GM23338 (cell line): ENCODE measurements at regions not wholly inside any gene's neighbourhood (a gene's known extent, or its start where the extent isn't known, plus 50 kb on each side); places are given as distances from the start of the nearest gene placed in this dataset.

Experiments used
- ATAC-seq: fragments of 200-7000 bp; cut with Tn5 transposase; 3 replicates; pipeline ENCODE4 v1.9.1; 2020
- DNase-seq: peaks from one replicate; pipeline ENCODE4 v3.0.0-alpha.2; 2015; ENCODE audit warnings: low spot score
- H2AFZ ChIP-seq: fragments of 200-600 bp; sonication (generic); 2 replicates; pipeline ENCODE4 v1.8.0; 2016; ENCODE audit warnings: antibody characterized with exemption, mild to moderate bottlenecking, moderate library complexity
- H3F3A ChIP-seq: fragments of 200-600 bp; sonication (generic); replicated peaks from 2 replicates; pipeline ENCODE4 v1.8.0; 2017; ENCODE audit warnings: antibody characterized with exemption, mixed run types, low read depth
- H3K27ac ChIP-seq: fragments of 200-600 bp; sonication (generic); 2 replicates; pipeline ENCODE4 v1.6.1; 2016; ENCODE audit warnings: low read depth
- H3K27me3 ChIP-seq: fragments of 200-600 bp; sonication (generic); 2 replicates; pipeline ENCODE4 v1.8.0; 2016; ENCODE audit warnings: mild to moderate bottlenecking, mixed run types, moderate library complexity; ENCODE audit not compliant: insufficient read depth
- H3K36me3 ChIP-seq: fragments of 200-600 bp; sonication (generic); 2 replicates; pipeline ENCODE4 v1.8.0; 2016; ENCODE audit warnings: mild to moderate bottlenecking; ENCODE audit not compliant: insufficient read depth
- H3K4me1 ChIP-seq: fragments of 200-600 bp; sonication (generic); 2 replicates; pipeline ENCODE4 v1.8.0; 2016; ENCODE audit warnings: mild to moderate bottlenecking, moderate library complexity; ENCODE audit not compliant: insufficient read depth
- H3K4me2 ChIP-seq: fragments of 200-600 bp; sonication (generic); 2 replicates; pipeline ENCODE4 v1.7.1; 2017; ENCODE audit warnings: mixed run types
- H3K4me3 ChIP-seq: fragments of 200-600 bp; sonication (generic); 2 replicates; pipeline ENCODE4 v1.6.1; 2016; ENCODE audit warnings: mixed run types
- H3K79me2 ChIP-seq: fragments of 200-600 bp; sonication (generic); replicated peaks from 2 replicates; pipeline ENCODE4 v1.8.0; 2017; ENCODE audit warnings: mild to moderate bottlenecking; ENCODE audit not compliant: insufficient read depth
- H3K9me2 ChIP-seq: fragments of 200-600 bp; sonication (generic); 2 replicates; pipeline ENCODE4 v1.8.0; 2017; ENCODE audit not compliant: insufficient read depth
- H4K20me1 ChIP-seq: fragments of 200-600 bp; sonication (generic); replicated peaks from 2 replicates; pipeline ENCODE4 v1.8.0; 2017; ENCODE audit warnings: mild to moderate bottlenecking; ENCODE audit not compliant: insufficient read depth
- H3K27ac Mint-ChIP-seq: 2 replicates; pipeline ENCODE4 v1.8.0; 2020; ENCODE audit warnings: inconsistent platforms, mild to moderate bottlenecking, moderate library complexity, mixed read lengths
- H3K27me3 Mint-ChIP-seq: 3 replicates; pipeline ENCODE4 v1.8.0; 2022; ENCODE audit warnings: low read depth, mild to moderate bottlenecking, moderate library complexity, mixed read lengths, inconsistent platforms; ENCODE audit not compliant: insufficient read depth, poor library complexity
- H3K36me3 Mint-ChIP-seq: 3 replicates; pipeline ENCODE4 v1.8.0; 2021; ENCODE audit warnings: low read depth, mild to moderate bottlenecking, inconsistent platforms, moderate library complexity, mixed read lengths
- H3K4me1 Mint-ChIP-seq: 3 replicates; pipeline ENCODE4 v1.8.0; 2020; ENCODE audit warnings: mild to moderate bottlenecking, inconsistent platforms, mixed read lengths
- H3K4me3 Mint-ChIP-seq: 3 replicates; pipeline ENCODE4 v1.8.0; 2021; ENCODE audit warnings: moderate library complexity, mild to moderate bottlenecking, inconsistent platforms, mixed read lengths
- H3K9me3 Mint-ChIP-seq: 3 replicates; pipeline ENCODE4 v1.8.0; 2020; ENCODE audit warnings: moderate library complexity, mild to moderate bottlenecking, inconsistent platforms, mixed read lengths
- CREB1 ChIP-seq: fragments of 250-450 bp; sonication (Bioruptor Pico); IDR thresholded peaks from 2 replicates; pipeline ENCODE4 v1.5.0; 2020; ENCODE audit warnings: low read depth, mild to moderate bottlenecking, moderate library complexity
- EZH2 ChIP-seq: fragments of 200-600 bp; sonication (generic); IDR thresholded peaks from one replicate; pipeline ENCODE4 v1.8.0; 2017; ENCODE audit warnings: antibody characterized with exemption, mild to moderate bottlenecking, low read depth; ENCODE audit not compliant: unreplicated experiment
- JUNB ChIP-seq: IDR thresholded peaks from one replicate; pipeline ENCODE4 v1.6.1; 2016; ENCODE audit warnings: antibody characterized with exemption; ENCODE audit not compliant: unreplicated experiment
- NANOG ChIP-seq: IDR thresholded peaks from 2 replicates; pipeline ENCODE4 v1.6.1; 2016; ENCODE audit warnings: antibody characterized with exemption, borderline replicate concordance
- POLR2AphosphoS5 ChIP-seq: IDR thresholded peaks from 2 replicates; pipeline ENCODE4 v1.6.1; 2016; ENCODE audit warnings: antibody characterized with exemption, low read depth
- STAT1 ChIP-seq: IDR thresholded peaks from one replicate; pipeline ENCODE4 v1.6.1; 2016; ENCODE audit warnings: antibody characterized with exemption; ENCODE audit not compliant: unreplicated experiment
- ZNF114 ChIP-seq: fragments of 250-450 bp; sonication (Bioruptor Pico); IDR thresholded peaks from 2 replicates; pipeline ENCODE4 v1.5.0; 2020; ENCODE audit warnings: mild to moderate bottlenecking, moderate library complexity
- ZNF331 ChIP-seq: fragments of 250-450 bp; sonication (Bioruptor Pico); IDR thresholded peaks from 2 replicates; pipeline ENCODE4 v1.5.0; 2020; ENCODE audit warnings: low read depth, mild to moderate bottlenecking, moderate library complexity
- TF ChIP-seq, protein P1 (sequence below), 2 experiments: fragments of 200-600 bp in 1 of 2; sonication (generic) in 1 of 2; conservative IDR thresholded peaks; 2 replicates each; pipeline versions ENCODE4 v1.5.1 to v1.6.1; 2016 to 2017; ENCODE audit warnings: antibody characterized with exemption in 2 of 2, low read depth in 2 of 2, mild to moderate bottlenecking in 2 of 2, moderate library complexity in 1 of 2
- TF ChIP-seq, protein P2 (sequence below): fragments of 250-450 bp; sonication (Bioruptor Pico); IDR thresholded peaks from 2 replicates; pipeline ENCODE4 v1.5.0; 2020; ENCODE audit warnings: mild to moderate bottlenecking, moderate library complexity
- TF ChIP-seq, protein P3 (sequence below): IDR thresholded peaks from 2 replicates; pipeline ENCODE4 v1.6.1; 2016; ENCODE audit warnings: antibody characterized with exemption
- TF ChIP-seq, protein P4 (sequence below): IDR thresholded peaks from one replicate; pipeline ENCODE4 v1.6.1; 2018; ENCODE audit warnings: antibody characterized with exemption; ENCODE audit not compliant: unreplicated experiment

DNA sequence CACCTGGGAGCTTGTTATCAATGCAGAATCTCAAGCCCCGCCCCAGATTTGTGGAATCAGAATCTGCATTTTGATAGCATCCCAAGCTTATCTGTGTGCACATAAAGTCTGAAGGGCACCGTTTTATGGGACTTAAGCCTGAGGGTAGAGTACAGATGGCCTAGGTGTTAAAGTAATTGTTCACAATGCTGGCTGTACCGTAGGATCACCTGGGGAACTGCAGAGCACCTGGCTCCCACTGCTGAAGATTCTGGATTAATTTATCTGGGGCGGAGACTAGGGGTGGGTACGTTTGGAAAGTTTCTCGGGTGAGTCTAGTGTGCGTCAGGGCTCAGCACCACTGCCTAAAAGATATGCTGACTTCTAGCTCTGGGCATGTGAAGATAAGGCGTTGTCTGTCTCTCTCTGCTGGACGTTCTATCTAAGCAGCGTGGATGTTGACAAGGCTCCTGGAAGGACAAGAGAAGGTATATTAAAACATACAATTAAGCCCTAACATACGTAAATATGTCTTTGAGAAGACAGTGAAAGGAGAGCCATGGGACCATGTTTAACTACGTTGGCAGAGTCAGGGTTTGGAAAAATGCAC is 63.2 kb upstream of the RASGRP1 start:
- Mint-ChIP-seq H3K4me1 (no peaks in the 10 kb centered on the region), H3K36me3 (no peaks in the 10 kb centered on the region), H3K27me3 (peaks cover 3% of the 10 kb centered on the region), H3K4me3 (no peak overlapping the region), H3K27ac (no peak overlapping the region), H3K9me3 (no peaks in the 10 kb centered on the region; the same call in 2 of the 3 replicates)
- Histone ChIP-seq H3K4me1 (no peaks in the 10 kb centered on the region), H3K9me2 (no peaks in the 10 kb centered on the region; the same call in 1 of the 2 replicates), H3K4me3 (no peak overlapping the region), H3K36me3 (no peaks in the 10 kb centered on the region), H3K4me2 (no peak overlapping the region), H3K79me2 (no peaks in the 10 kb centered on the region), H2AFZ (peak overlapping the region; percentile 28; the same call in 1 of the 2 replicates), H4K20me1 (no peaks in the 10 kb centered on the region), H3K27me3 (no peaks in the 10 kb centered on the region), H3K27ac (no peak overlapping the region), H3F3A (no peaks in the 10 kb centered on the region)
- no peak for ATAC-seq
- no peak for DNase-seq
- TF ChIP-seq ZNF331 (CRISPR knock-in tag) (no peak), ZNF114 (CRISPR knock-in tag) (no peak), NANOG (no peak), STAT1 (no peak), EZH2 (no peak), JUNB (no peak), CREB1 (CRISPR knock-in tag) (no peak), POLR2AphosphoS5 (no peak)
- TF ChIP-seq, protein P1, sequence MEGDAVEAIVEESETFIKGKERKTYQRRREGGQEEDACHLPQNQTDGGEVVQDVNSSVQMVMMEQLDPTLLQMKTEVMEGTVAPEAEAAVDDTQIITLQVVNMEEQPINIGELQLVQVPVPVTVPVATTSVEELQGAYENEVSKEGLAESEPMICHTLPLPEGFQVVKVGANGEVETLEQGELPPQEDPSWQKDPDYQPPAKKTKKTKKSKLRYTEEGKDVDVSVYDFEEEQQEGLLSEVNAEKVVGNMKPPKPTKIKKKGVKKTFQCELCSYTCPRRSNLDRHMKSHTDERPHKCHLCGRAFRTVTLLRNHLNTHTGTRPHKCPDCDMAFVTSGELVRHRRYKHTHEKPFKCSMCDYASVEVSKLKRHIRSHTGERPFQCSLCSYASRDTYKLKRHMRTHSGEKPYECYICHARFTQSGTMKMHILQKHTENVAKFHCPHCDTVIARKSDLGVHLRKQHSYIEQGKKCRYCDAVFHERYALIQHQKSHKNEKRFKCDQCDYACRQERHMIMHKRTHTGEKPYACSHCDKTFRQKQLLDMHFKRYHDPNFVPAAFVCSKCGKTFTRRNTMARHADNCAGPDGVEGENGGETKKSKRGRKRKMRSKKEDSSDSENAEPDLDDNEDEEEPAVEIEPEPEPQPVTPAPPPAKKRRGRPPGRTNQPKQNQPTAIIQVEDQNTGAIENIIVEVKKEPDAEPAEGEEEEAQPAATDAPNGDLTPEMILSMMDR (conservative IDR thresholded peaks at IDR 0.05; ENCODE audit: low read depth in 2 of 2) = no peak
- TF ChIP-seq, protein P2, sequence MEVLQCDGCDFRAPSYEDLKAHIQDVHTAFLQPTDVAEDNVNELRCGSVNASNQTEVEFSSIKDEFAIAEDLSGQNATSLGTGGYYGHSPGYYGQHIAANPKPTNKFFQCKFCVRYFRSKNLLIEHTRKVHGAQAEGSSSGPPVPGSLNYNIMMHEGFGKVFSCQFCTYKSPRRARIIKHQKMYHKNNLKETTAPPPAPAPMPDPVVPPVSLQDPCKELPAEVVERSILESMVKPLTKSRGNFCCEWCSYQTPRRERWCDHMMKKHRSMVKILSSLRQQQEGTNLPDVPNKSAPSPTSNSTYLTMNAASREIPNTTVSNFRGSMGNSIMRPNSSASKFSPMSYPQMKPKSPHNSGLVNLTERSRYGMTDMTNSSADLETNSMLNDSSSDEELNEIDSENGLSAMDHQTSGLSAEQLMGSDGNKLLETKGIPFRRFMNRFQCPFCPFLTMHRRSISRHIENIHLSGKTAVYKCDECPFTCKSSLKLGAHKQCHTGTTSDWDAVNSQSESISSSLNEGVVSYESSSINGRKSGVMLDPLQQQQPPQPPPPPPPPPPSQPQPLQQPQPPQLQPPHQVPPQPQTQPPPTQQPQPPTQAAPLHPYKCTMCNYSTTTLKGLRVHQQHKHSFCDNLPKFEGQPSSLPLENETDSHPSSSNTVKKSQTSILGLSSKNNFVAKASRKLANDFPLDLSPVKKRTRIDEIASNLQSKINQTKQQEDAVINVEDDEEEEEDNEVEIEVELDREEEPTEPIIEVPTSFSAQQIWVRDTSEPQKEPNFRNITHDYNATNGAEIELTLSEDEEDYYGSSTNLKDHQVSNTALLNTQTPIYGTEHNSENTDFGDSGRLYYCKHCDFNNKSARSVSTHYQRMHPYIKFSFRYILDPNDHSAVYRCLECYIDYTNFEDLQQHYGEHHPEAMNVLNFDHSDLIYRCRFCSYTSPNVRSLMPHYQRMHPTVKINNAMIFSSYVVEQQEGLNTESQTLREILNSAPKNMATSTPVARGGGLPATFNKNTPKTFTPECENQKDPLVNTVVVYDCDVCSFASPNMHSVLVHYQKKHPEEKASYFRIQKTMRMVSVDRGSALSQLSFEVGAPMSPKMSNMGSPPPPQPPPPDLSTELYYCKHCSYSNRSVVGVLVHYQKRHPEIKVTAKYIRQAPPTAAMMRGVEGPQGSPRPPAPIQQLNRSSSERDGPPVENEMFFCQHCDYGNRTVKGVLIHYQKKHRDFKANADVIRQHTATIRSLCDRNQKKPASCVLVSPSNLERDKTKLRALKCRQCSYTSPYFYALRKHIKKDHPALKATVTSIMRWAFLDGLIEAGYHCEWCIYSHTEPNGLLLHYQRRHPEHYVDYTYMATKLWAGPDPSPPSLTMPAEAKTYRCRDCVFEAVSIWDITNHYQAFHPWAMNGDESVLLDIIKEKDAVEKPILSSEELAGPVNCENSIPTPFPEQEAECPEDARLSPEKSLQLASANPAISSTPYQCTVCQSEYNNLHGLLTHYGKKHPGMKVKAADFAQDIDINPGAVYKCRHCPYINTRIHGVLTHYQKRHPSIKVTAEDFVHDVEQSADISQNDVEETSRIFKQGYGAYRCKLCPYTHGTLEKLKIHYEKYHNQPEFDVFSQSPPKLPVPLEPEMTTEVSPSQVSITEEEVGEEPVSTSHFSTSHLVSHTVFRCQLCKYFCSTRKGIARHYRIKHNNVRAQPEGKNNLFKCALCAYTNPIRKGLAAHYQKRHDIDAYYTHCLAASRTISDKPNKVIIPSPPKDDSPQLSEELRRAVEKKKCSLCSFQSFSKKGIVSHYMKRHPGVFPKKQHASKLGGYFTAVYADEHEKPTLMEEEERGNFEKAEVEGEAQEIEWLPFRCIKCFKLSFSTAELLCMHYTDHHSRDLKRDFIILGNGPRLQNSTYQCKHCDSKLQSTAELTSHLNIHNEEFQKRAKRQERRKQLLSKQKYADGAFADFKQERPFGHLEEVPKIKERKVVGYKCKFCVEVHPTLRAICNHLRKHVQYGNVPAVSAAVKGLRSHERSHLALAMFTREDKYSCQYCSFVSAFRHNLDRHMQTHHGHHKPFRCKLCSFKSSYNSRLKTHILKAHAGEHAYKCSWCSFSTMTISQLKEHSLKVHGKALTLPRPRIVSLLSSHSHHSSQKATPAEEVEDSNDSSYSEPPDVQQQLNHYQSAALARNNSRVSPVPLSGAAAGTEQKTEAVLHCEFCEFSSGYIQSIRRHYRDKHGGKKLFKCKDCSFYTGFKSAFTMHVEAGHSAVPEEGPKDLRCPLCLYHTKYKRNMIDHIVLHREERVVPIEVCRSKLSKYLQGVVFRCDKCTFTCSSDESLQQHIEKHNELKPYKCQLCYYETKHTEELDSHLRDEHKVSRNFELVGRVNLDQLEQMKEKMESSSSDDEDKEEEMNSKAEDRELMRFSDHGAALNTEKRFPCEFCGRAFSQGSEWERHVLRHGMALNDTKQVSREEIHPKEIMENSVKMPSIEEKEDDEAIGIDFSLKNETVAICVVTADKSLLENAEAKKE (CRISPR knock-in tag) = no peak
- TF ChIP-seq, protein P3, sequence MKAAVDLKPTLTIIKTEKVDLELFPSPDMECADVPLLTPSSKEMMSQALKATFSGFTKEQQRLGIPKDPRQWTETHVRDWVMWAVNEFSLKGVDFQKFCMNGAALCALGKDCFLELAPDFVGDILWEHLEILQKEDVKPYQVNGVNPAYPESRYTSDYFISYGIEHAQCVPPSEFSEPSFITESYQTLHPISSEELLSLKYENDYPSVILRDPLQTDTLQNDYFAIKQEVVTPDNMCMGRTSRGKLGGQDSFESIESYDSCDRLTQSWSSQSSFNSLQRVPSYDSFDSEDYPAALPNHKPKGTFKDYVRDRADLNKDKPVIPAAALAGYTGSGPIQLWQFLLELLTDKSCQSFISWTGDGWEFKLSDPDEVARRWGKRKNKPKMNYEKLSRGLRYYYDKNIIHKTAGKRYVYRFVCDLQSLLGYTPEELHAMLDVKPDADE = no peak
- TF ChIP-seq, protein P4, sequence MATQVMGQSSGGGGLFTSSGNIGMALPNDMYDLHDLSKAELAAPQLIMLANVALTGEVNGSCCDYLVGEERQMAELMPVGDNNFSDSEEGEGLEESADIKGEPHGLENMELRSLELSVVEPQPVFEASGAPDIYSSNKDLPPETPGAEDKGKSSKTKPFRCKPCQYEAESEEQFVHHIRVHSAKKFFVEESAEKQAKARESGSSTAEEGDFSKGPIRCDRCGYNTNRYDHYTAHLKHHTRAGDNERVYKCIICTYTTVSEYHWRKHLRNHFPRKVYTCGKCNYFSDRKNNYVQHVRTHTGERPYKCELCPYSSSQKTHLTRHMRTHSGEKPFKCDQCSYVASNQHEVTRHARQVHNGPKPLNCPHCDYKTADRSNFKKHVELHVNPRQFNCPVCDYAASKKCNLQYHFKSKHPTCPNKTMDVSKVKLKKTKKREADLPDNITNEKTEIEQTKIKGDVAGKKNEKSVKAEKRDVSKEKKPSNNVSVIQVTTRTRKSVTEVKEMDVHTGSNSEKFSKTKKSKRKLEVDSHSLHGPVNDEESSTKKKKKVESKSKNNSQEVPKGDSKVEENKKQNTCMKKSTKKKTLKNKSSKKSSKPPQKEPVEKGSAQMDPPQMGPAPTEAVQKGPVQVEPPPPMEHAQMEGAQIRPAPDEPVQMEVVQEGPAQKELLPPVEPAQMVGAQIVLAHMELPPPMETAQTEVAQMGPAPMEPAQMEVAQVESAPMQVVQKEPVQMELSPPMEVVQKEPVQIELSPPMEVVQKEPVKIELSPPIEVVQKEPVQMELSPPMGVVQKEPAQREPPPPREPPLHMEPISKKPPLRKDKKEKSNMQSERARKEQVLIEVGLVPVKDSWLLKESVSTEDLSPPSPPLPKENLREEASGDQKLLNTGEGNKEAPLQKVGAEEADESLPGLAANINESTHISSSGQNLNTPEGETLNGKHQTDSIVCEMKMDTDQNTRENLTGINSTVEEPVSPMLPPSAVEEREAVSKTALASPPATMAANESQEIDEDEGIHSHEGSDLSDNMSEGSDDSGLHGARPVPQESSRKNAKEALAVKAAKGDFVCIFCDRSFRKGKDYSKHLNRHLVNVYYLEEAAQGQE = no peak
